ENCODE measurements at regions not wholly inside any gene's neighbourhood (a gene's known extent, or its start where the extent isn't known, plus 50 kb on each side); places are given as distances from the start of the nearest gene placed in this dataset.

- peaks cover 2% of the 10 kb centered on the region for H3K27me3 ChIP-seq (replicated peaks; ENCODE audit: control insufficient read depth, insufficient read depth, low read length)
- DNase-seq (ENCODE audit: extremely low read depth, insufficient read length) = no peak
- no peaks in the 10 kb centered on the region for H3K36me3 ChIP-seq (ENCODE audit: control insufficient read depth, insufficient read depth, low read length)
- no peak for TF ChIP-seq CTCF (IDR thresholded peaks at IDR 0.05; ENCODE audit: insufficient read depth, low read length, poor library complexity, severe bottlenecking)
- no peak overlapping the region for H3K4me3 ChIP-seq (replicated peaks; ENCODE audit: low read depth, low read length)
These were observed 54.9 kb downstream of the KLHDC7A start for GRCh38 chr1:18535391-18536210.

- no peak for TF ChIP-seq CTCF (IDR thresholded peaks at IDR 0.05; ENCODE audit: insufficient read depth, low read length, poor library complexity, severe bottlenecking)
- peaks cover 2% of the 10 kb centered on the region for H3K27me3 ChIP-seq (replicated peaks; ENCODE audit: control insufficient read depth, insufficient read depth, low read length)
- DNase-seq (ENCODE audit: extremely low read depth, insufficient read length) = no peak
- no peaks in the 10 kb centered on the region for H3K36me3 ChIP-seq (ENCODE audit: control insufficient read depth, insufficient read depth, low read length)
- no peak overlapping the region for H3K4me3 ChIP-seq (replicated peaks; ENCODE audit: low read depth, low read length)
These were observed 55.6 kb downstream of the KLHDC7A start for GRCh38 chr1:18536356-18536755.

DNA sequence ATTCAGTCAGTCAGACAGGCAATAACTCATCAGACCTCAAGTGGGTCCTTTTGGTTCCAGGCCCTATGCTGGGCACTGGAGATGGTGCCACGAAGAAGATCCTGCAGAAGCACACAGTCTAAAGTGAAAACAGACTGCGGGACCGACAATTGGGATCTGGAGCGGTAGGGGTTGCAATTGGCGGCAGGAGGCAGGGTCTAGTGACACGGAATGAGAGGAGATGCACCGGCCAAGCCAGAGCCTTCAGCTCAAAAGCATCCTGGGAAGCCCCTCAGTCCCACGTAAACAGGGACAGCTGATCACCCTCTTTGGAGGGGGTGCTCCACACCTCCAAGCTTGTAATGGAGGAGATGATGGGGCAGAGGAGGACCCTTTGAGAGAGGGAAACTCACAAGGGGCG, 56.2 kb downstream of the KLHDC7A start:
- H3K4me3 ChIP-seq (replicated peaks; ENCODE audit: low read depth, low read length) = no peak overlapping the region
- H3K36me3 ChIP-seq (ENCODE audit: control insufficient read depth, insufficient read depth, low read length) = no peaks in the 10 kb centered on the region
- no peak for DNase-seq (ENCODE audit: extremely low read depth, insufficient read length)
- no peak for TF ChIP-seq CTCF (IDR thresholded peaks at IDR 0.05; ENCODE audit: insufficient read depth, low read length, poor library complexity, severe bottlenecking)
- peaks cover 2% of the 10 kb centered on the region for H3K27me3 ChIP-seq (replicated peaks; ENCODE audit: control insufficient read depth, insufficient read depth, low read length)

DNA sequence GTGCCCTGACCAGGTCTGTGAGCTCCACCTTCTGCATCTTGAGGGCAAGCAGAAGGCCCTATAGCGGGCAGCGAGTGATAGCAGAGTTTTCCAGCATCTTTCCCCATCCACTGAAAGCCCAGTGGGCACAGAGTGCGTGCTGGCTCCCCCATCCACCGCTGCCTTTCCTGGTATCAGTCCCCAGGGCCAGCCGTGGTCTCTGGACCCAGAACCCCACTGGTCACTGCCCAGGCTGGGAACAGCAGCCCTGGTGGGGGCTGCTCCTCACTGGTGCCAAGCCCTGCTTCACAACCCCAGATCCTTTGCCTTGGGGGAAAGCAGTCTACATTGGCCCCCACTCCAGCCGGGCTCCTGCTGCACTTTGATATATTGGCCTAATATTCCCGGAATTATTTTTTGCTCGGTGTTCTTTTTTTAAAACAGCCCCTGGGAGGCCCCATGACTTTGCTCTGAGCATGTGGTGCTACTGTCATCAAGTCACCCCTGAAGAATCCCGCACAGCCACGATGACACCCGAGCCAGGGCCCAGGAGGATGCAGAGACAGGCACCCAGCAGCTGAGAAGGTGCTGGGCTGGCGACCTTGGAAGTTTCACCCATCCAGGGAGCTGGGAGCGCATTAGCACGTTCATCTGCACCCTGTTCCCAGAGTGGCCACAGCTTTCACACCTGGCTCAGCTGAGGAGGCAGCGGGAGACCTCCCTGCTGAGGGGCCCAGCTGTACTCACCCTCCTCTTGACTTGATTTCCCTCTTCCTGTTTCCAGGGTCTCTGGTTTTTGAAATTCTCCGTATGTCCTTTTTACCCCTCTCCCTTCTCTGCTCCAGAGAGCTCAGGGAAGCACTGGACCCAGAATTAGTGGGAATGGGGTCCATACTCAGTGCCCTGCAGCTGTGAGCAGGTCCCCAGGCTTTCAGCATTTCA, 56.9 kb downstream of the KLHDC7A start:
- no peak for TF ChIP-seq CTCF (IDR thresholded peaks at IDR 0.05; ENCODE audit: insufficient read depth, low read length, poor library complexity, severe bottlenecking)
- Histone ChIP-seq H3K36me3 (ENCODE audit: control insufficient read depth, insufficient read depth, low read length) (no peaks in the 10 kb centered on the region), H3K27me3 (replicated peaks; ENCODE audit: control insufficient read depth, insufficient read depth, low read length) (peaks cover 2% of the 10 kb centered on the region), H3K4me3 (replicated peaks; ENCODE audit: low read depth, low read length) (no peak overlapping the region)
- DNase-seq (ENCODE audit: extremely low read depth, insufficient read length) = no peak

DNA sequence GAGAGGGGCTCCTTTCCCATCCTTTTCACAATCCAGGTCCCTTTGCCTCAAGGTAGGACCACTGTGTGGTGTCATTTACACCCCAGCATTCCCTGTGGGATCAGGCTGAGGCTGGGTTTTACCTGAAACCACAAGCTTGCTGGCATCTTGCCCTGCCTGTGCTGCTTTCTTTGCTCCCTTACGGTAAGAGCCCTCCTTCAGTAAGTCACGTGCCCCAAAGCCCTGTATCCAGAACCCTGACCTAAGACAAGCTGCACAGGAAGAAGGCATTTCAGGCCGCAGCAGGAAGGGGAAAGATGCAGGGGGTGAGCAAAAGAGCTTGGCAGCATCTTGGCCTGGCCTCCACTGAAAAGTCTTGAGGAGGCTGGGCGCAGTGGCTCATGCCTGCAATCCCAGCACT, 58.4 kb downstream of the KLHDC7A start:
- Histone ChIP-seq H3K36me3 (ENCODE audit: control insufficient read depth, insufficient read depth, low read length) (no peaks in the 10 kb centered on the region), H3K4me3 (replicated peaks; ENCODE audit: low read depth, low read length) (no peak overlapping the region), H3K27me3 (replicated peaks; ENCODE audit: control insufficient read depth, insufficient read depth, low read length) (peaks cover 3% of the 10 kb centered on the region)
- TF ChIP-seq CTCF (IDR thresholded peaks at IDR 0.05; ENCODE audit: insufficient read depth, low read length, poor library complexity, severe bottlenecking) = no peak
- no peak for DNase-seq (ENCODE audit: extremely low read depth, insufficient read length)
